Astrocyte (in vitro differentiated cells and primary cell): ENCODE measurements at regions not wholly inside any gene's neighbourhood (a gene's known extent, or its start where the extent isn't known, plus 50 kb on each side); places are given as distances from the start of the nearest gene placed in this dataset.

Source experiments
- DNase-seq: peaks from one replicate; pipeline ENCODE4 v3.0.0-alpha.2; 2010; ENCODE audit warnings: low read depth
- FAIRE-seq: peaks from 2 replicates; lab custom pipeline; 2011; peaks lifted over from hg19 to GRCh38; lab: Jason Lieb, UNC
- H2AFZ ChIP-seq: 2 replicates; pipeline ENCODE4 v1.6.0; 2012; ENCODE audit warnings: low read depth, low read length, inconsistent platforms
- H3K27ac ChIP-seq: 2 replicates; pipeline ENCODE4 v1.5.1; 2011; ENCODE audit warnings: low read depth, low read length, inconsistent platforms
- H3K27me3 ChIP-seq: 2 replicates; pipeline ENCODE4 v1.6.0; 2011; ENCODE audit warnings: low read length, inconsistent platforms; ENCODE audit not compliant: insufficient read depth
- H3K36me3 ChIP-seq: 2 replicates; pipeline ENCODE4 v1.5.1; 2011; ENCODE audit warnings: low read length, inconsistent platforms; ENCODE audit not compliant: insufficient read depth
- H3K4me1 ChIP-seq: 2 replicates; pipeline ENCODE4 v1.5.1; 2011; ENCODE audit warnings: low read length, inconsistent platforms; ENCODE audit not compliant: insufficient read depth
- H3K4me2 ChIP-seq: 2 replicates; pipeline ENCODE4 v1.6.0; 2012; ENCODE audit warnings: low read length, inconsistent platforms
- H3K4me3 ChIP-seq: 2 replicates; pipeline ENCODE4 v1.5.1; 2011; ENCODE audit warnings: low read depth, mild to moderate bottlenecking, low read length, inconsistent platforms; ENCODE audit not compliant: insufficient read depth
- H3K79me2 ChIP-seq: 2 replicates; pipeline ENCODE4 v1.6.0; 2012; ENCODE audit warnings: mild to moderate bottlenecking, low read length, inconsistent platforms; ENCODE audit not compliant: insufficient read depth
- H3K9ac ChIP-seq: 2 replicates; pipeline ENCODE4 v1.6.0; 2012; ENCODE audit warnings: mild to moderate bottlenecking, low read length, inconsistent platforms
- H3K9me3 ChIP-seq: 2 replicates; pipeline ENCODE4 v1.5.1; 2012; ENCODE audit warnings: low read depth, mild to moderate bottlenecking, low read length, inconsistent platforms; ENCODE audit not compliant: insufficient read depth
- H4K20me1 ChIP-seq: 2 replicates; pipeline ENCODE4 v1.6.0; 2012; ENCODE audit warnings: low read length, inconsistent platforms; ENCODE audit not compliant: insufficient read depth
- H3K27ac Mint-ChIP-seq: one replicate; pipeline ENCODE4 v1.8.0; 2021; ENCODE audit warnings: mild to moderate bottlenecking, mixed read lengths; ENCODE audit not compliant: unreplicated experiment
- H3K27me3 Mint-ChIP-seq: one replicate; pipeline ENCODE4 v1.8.0; 2021; ENCODE audit warnings: low read depth, mixed read lengths; ENCODE audit not compliant: unreplicated experiment
- H3K36me3 Mint-ChIP-seq: one replicate; pipeline ENCODE4 v1.8.0; 2021; ENCODE audit warnings: low read depth, mixed read lengths; ENCODE audit not compliant: unreplicated experiment
- H3K4me1 Mint-ChIP-seq: one replicate; pipeline ENCODE4 v1.8.0; 2021; ENCODE audit warnings: low read depth, mixed read lengths; ENCODE audit not compliant: unreplicated experiment
- H3K4me3 Mint-ChIP-seq: one replicate; pipeline ENCODE4 v1.8.0; 2021; ENCODE audit warnings: mild to moderate bottlenecking, moderate library complexity, mixed read lengths; ENCODE audit not compliant: unreplicated experiment
- H3K9me3 Mint-ChIP-seq: one replicate; pipeline ENCODE4 v1.8.0; 2021; ENCODE audit warnings: mild to moderate bottlenecking, mixed read lengths; ENCODE audit not compliant: unreplicated experiment
- EZH2 ChIP-seq: IDR thresholded peaks from 2 replicates; pipeline ENCODE4 v1.6.1; 2012; ENCODE audit warnings: mild to moderate bottlenecking, low read length, inconsistent platforms; ENCODE audit not compliant: insufficient read depth
- TF ChIP-seq, protein P1 (sequence below): IDR thresholded peaks from 2 replicates; pipeline ENCODE4 v1.5.1; 2011; ENCODE audit warnings: low read depth, mild to moderate bottlenecking, inconsistent platforms, low read length, moderate library complexity; ENCODE audit not compliant: insufficient read depth

DNA sequence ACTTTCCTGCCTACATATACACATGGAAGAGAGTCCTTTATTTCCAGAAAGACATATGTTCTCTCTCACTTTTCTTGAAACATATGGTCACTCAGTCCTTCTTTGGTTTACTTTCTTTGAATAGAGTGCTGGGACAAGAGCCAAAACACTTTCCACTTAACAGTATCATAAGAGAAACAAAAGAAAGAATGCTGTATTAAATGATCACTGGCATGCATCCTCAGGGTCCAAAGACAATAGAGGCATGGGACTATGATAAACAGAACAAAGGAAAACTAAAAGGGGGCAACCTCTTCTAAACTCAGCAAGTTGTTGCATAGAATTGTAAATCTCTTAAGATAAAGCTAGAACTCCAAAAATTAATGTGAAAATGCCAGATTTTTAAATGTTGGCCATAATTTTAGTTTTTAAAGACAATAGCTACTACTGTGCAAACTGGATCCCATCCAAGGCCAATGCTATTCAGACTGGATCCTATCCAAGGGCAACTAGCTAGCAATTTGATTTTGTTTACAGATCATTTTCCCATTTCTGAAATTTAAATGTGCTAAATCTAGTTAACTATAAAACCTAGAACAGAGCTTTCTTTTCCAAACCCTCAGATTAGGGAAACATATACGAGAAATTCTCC lies 687.5 kb downstream of the SORCS3 start:
- H3K27ac ChIP-seq, result no peak overlapping the region
- TF ChIP-seq EZH2, result no peak
- TF ChIP-seq, protein P1, sequence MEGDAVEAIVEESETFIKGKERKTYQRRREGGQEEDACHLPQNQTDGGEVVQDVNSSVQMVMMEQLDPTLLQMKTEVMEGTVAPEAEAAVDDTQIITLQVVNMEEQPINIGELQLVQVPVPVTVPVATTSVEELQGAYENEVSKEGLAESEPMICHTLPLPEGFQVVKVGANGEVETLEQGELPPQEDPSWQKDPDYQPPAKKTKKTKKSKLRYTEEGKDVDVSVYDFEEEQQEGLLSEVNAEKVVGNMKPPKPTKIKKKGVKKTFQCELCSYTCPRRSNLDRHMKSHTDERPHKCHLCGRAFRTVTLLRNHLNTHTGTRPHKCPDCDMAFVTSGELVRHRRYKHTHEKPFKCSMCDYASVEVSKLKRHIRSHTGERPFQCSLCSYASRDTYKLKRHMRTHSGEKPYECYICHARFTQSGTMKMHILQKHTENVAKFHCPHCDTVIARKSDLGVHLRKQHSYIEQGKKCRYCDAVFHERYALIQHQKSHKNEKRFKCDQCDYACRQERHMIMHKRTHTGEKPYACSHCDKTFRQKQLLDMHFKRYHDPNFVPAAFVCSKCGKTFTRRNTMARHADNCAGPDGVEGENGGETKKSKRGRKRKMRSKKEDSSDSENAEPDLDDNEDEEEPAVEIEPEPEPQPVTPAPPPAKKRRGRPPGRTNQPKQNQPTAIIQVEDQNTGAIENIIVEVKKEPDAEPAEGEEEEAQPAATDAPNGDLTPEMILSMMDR, result no peak
- DNase-seq, result peak; percentile 51
- no peaks in the 10 kb centered on the region for H3K27me3 ChIP-seq
- no peaks in the 10 kb centered on the region for H3K9me3 ChIP-seq
- H2AFZ ChIP-seq, result no peak overlapping the region
- H3K9ac ChIP-seq, result no peak overlapping the region
- H3K4me1 ChIP-seq, result no peaks in the 10 kb centered on the region
- H3K79me2 ChIP-seq, result no peaks in the 10 kb centered on the region
- Mint-ChIP-seq H3K4me1 (no peaks in the 10 kb centered on the region), H3K4me3 (no peak overlapping the region), H3K27me3 (peaks cover 5% of the 10 kb centered on the region), H3K9me3 (peaks cover 2% of the 10 kb centered on the region), H3K27ac (no peak overlapping the region), H3K36me3 (no peaks in the 10 kb centered on the region)
- no peaks in the 10 kb centered on the region for H4K20me1 ChIP-seq
- no peaks in the 10 kb centered on the region for H3K36me3 ChIP-seq
- no peak overlapping the region for H3K4me2 ChIP-seq
- FAIRE-seq, result no peak
- H3K4me3 ChIP-seq, result no peak overlapping the region
